GM23338 (cell line): ENCODE measurements at regions not wholly inside any gene's neighbourhood (a gene's known extent, or its start where the extent isn't known, plus 50 kb on each side); places are given as distances from the start of the nearest gene placed in this dataset.

ENCODE experiments used
- ATAC-seq: fragments of 200-7000 bp; cut with Tn5 transposase; 3 replicates; pipeline ENCODE4 v1.9.1; 2020
- DNase-seq: peaks from one replicate; pipeline ENCODE4 v3.0.0-alpha.2; 2015; ENCODE audit warnings: low spot score
- H2AFZ ChIP-seq: fragments of 200-600 bp; sonication (generic); 2 replicates; pipeline ENCODE4 v1.8.0; 2016; ENCODE audit warnings: antibody characterized with exemption, mild to moderate bottlenecking, moderate library complexity
- H3F3A ChIP-seq: fragments of 200-600 bp; sonication (generic); replicated peaks from 2 replicates; pipeline ENCODE4 v1.8.0; 2017; ENCODE audit warnings: antibody characterized with exemption, mixed run types, low read depth
- H3K27ac ChIP-seq: fragments of 200-600 bp; sonication (generic); 2 replicates; pipeline ENCODE4 v1.6.1; 2016; ENCODE audit warnings: low read depth
- H3K27me3 ChIP-seq: fragments of 200-600 bp; sonication (generic); 2 replicates; pipeline ENCODE4 v1.8.0; 2016; ENCODE audit warnings: mild to moderate bottlenecking, mixed run types, moderate library complexity; ENCODE audit not compliant: insufficient read depth
- H3K36me3 ChIP-seq: fragments of 200-600 bp; sonication (generic); 2 replicates; pipeline ENCODE4 v1.8.0; 2016; ENCODE audit warnings: mild to moderate bottlenecking; ENCODE audit not compliant: insufficient read depth
- H3K4me1 ChIP-seq: fragments of 200-600 bp; sonication (generic); 2 replicates; pipeline ENCODE4 v1.8.0; 2016; ENCODE audit warnings: mild to moderate bottlenecking, moderate library complexity; ENCODE audit not compliant: insufficient read depth
- H3K4me2 ChIP-seq: fragments of 200-600 bp; sonication (generic); 2 replicates; pipeline ENCODE4 v1.7.1; 2017; ENCODE audit warnings: mixed run types
- H3K4me3 ChIP-seq: fragments of 200-600 bp; sonication (generic); 2 replicates; pipeline ENCODE4 v1.6.1; 2016; ENCODE audit warnings: mixed run types
- H3K79me2 ChIP-seq: fragments of 200-600 bp; sonication (generic); replicated peaks from 2 replicates; pipeline ENCODE4 v1.8.0; 2017; ENCODE audit warnings: mild to moderate bottlenecking; ENCODE audit not compliant: insufficient read depth
- H3K9me2 ChIP-seq: fragments of 200-600 bp; sonication (generic); 2 replicates; pipeline ENCODE4 v1.8.0; 2017; ENCODE audit not compliant: insufficient read depth
- H4K20me1 ChIP-seq: fragments of 200-600 bp; sonication (generic); replicated peaks from 2 replicates; pipeline ENCODE4 v1.8.0; 2017; ENCODE audit warnings: mild to moderate bottlenecking; ENCODE audit not compliant: insufficient read depth
- H3K27ac Mint-ChIP-seq: 2 replicates; pipeline ENCODE4 v1.8.0; 2020; ENCODE audit warnings: inconsistent platforms, mild to moderate bottlenecking, moderate library complexity, mixed read lengths
- H3K27me3 Mint-ChIP-seq: 3 replicates; pipeline ENCODE4 v1.8.0; 2022; ENCODE audit warnings: low read depth, mild to moderate bottlenecking, moderate library complexity, mixed read lengths, inconsistent platforms; ENCODE audit not compliant: insufficient read depth, poor library complexity
- H3K36me3 Mint-ChIP-seq: 3 replicates; pipeline ENCODE4 v1.8.0; 2021; ENCODE audit warnings: low read depth, mild to moderate bottlenecking, inconsistent platforms, moderate library complexity, mixed read lengths
- H3K4me1 Mint-ChIP-seq: 3 replicates; pipeline ENCODE4 v1.8.0; 2020; ENCODE audit warnings: mild to moderate bottlenecking, inconsistent platforms, mixed read lengths
- H3K4me3 Mint-ChIP-seq: 3 replicates; pipeline ENCODE4 v1.8.0; 2021; ENCODE audit warnings: moderate library complexity, mild to moderate bottlenecking, inconsistent platforms, mixed read lengths
- H3K9me3 Mint-ChIP-seq: 3 replicates; pipeline ENCODE4 v1.8.0; 2020; ENCODE audit warnings: moderate library complexity, mild to moderate bottlenecking, inconsistent platforms, mixed read lengths
- EZH2phosphoT487 ChIP-seq: fragments of 200-600 bp; sonication (generic); IDR thresholded peaks from one replicate; pipeline ENCODE4 v1.8.1; 2018; ENCODE audit warnings: antibody characterized with exemption; ENCODE audit not compliant: unreplicated experiment
- ZNF114 ChIP-seq: fragments of 250-450 bp; sonication (Bioruptor Pico); IDR thresholded peaks from 2 replicates; pipeline ENCODE4 v1.5.0; 2020; ENCODE audit warnings: mild to moderate bottlenecking, moderate library complexity
- ZNF331 ChIP-seq: fragments of 250-450 bp; sonication (Bioruptor Pico); IDR thresholded peaks from 2 replicates; pipeline ENCODE4 v1.5.0; 2020; ENCODE audit warnings: low read depth, mild to moderate bottlenecking, moderate library complexity
- TF ChIP-seq, protein P1 (sequence below): IDR thresholded peaks from 2 replicates; pipeline ENCODE4 v1.6.1; 2016; ENCODE audit warnings: antibody characterized with exemption
- TF ChIP-seq, protein P2 (sequence below), 2 experiments: fragments of 200-600 bp in 1 of 2; sonication (generic) in 1 of 2; conservative IDR thresholded peaks; 2 replicates each; pipeline versions ENCODE4 v1.5.1 to v1.6.1; 2016 to 2017; ENCODE audit warnings: antibody characterized with exemption in 2 of 2, low read depth in 2 of 2, mild to moderate bottlenecking in 2 of 2, moderate library complexity in 1 of 2

DNA sequence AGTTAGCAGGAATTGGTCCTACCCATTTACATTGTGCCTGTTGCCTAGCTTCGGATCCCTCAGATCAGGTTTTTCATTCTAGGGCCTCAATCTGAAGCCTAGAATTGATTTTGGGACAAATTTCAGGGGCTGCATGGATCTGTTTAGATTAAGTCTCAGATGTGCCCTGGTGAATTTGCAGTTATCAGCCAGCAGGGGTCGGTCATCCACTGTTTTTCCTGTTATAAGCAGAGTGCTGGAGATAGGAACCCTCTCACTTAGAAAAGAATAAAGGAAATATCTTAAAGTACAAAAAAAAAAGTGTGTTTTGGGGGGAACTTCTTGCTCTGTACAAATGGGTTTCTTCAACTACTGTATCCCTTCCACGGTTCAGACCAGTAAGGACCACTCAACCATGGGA, 212.5 kb downstream of the BCHE start:
- no peak overlapping the region for H3K4me3 Mint-ChIP-seq

DNA sequence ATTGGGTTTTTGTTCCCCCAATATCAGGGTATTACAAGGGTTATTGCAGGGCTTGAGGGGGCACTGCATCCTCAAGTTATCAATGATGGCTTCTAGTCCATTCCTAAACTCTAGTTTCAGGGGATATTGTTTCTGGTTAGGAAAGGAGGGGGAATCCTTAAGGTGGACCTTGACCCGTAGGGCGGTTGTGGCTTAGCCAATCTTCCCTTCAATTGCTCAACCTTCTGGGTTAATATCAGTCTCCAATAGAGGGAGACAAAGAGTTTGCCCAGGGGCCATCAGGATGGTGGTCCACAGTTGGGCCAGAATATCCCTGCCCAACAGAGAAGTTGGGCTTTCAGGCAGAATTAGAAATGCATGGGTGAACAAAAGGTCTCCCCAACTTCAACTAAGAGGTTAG, 214.9 kb downstream of the BCHE start:
- no peaks in the 10 kb centered on the region for H3K4me1 Mint-ChIP-seq
- H3K79me2 ChIP-seq, result no peaks in the 10 kb centered on the region
- TF ChIP-seq EZH2phosphoT487 (no peak), ZNF114 (CRISPR knock-in tag) (no peak), ZNF331 (CRISPR knock-in tag) (no peak)
- TF ChIP-seq, protein P1, sequence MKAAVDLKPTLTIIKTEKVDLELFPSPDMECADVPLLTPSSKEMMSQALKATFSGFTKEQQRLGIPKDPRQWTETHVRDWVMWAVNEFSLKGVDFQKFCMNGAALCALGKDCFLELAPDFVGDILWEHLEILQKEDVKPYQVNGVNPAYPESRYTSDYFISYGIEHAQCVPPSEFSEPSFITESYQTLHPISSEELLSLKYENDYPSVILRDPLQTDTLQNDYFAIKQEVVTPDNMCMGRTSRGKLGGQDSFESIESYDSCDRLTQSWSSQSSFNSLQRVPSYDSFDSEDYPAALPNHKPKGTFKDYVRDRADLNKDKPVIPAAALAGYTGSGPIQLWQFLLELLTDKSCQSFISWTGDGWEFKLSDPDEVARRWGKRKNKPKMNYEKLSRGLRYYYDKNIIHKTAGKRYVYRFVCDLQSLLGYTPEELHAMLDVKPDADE, result no peak
- TF ChIP-seq, protein P2, sequence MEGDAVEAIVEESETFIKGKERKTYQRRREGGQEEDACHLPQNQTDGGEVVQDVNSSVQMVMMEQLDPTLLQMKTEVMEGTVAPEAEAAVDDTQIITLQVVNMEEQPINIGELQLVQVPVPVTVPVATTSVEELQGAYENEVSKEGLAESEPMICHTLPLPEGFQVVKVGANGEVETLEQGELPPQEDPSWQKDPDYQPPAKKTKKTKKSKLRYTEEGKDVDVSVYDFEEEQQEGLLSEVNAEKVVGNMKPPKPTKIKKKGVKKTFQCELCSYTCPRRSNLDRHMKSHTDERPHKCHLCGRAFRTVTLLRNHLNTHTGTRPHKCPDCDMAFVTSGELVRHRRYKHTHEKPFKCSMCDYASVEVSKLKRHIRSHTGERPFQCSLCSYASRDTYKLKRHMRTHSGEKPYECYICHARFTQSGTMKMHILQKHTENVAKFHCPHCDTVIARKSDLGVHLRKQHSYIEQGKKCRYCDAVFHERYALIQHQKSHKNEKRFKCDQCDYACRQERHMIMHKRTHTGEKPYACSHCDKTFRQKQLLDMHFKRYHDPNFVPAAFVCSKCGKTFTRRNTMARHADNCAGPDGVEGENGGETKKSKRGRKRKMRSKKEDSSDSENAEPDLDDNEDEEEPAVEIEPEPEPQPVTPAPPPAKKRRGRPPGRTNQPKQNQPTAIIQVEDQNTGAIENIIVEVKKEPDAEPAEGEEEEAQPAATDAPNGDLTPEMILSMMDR (conservative IDR thresholded peaks at IDR 0.05; ENCODE audit: low read depth in 2 of 2), result 0 out of 4 replicates have a peak, but pooled peaks of 1 of the 2 experiments have one; percentile 3
- H3K27me3 Mint-ChIP-seq, result no peaks in the 10 kb centered on the region
- H3K27me3 ChIP-seq, result no peaks in the 10 kb centered on the region
- H3K27ac Mint-ChIP-seq, result no peak overlapping the region
- no peaks in the 10 kb centered on the region for H3K4me1 ChIP-seq
- H2AFZ ChIP-seq, result no peak overlapping the region
- peaks cover 19% of the 10 kb centered on the region for H3K36me3 Mint-ChIP-seq
- DNase-seq (no peak), ATAC-seq (no peak)
- no peaks in the 10 kb centered on the region for H3F3A ChIP-seq
- no peak overlapping the region for H3K27ac ChIP-seq
- no peaks in the 10 kb centered on the region; the same call in 1 of the 2 replicates for H3K9me2 ChIP-seq
- H3K4me3 ChIP-seq, result no peak overlapping the region
- no peaks in the 10 kb centered on the region for H3K36me3 ChIP-seq
- H3K4me2 ChIP-seq, result no peak overlapping the region
- no peak overlapping the region for H3K4me3 Mint-ChIP-seq
- peaks cover 41% of the 10 kb centered on the region for H3K9me3 Mint-ChIP-seq
- H4K20me1 ChIP-seq, result no peaks in the 10 kb centered on the region

More for the DNA sequence above, 212.5 kb downstream of the BCHE start:
- Histone ChIP-seq H3K79me2 (no peaks in the 10 kb centered on the region), H3K27me3 (no peaks in the 10 kb centered on the region), H3K36me3 (no peaks in the 10 kb centered on the region), H2AFZ (no peak overlapping the region), H3K4me2 (no peak overlapping the region), H4K20me1 (no peaks in the 10 kb centered on the region), H3K27ac (no peak overlapping the region), H3K4me3 (no peak overlapping the region), H3F3A (no peaks in the 10 kb centered on the region), H3K4me1 (no peaks in the 10 kb centered on the region), H3K9me2 (peaks cover 9% of the 10 kb centered on the region)
- Mint-ChIP-seq H3K9me3 (peaks cover 56% of the 10 kb centered on the region), H3K27me3 (no peaks in the 10 kb centered on the region), H3K27ac (no peak overlapping the region), H3K36me3 (peaks cover 32% of the 10 kb centered on the region), H3K4me1 (no peaks in the 10 kb centered on the region)
- no peak for ATAC-seq
- TF ChIP-seq ZNF114 (CRISPR knock-in tag), result no peak
- TF ChIP-seq, protein P2 (conservative IDR thresholded peaks at IDR 0.05; ENCODE audit: low read depth in 2 of 2), result peak; percentile 62 to 63
- DNase-seq, result peak; percentile 35
